Superior temporal gyrus (tissue), 1 donor: ENCODE measurements at regions not wholly inside any gene's neighbourhood (a gene's known extent, or its start where the extent isn't known, plus 50 kb on each side); places are given as distances from the start of the nearest gene placed in this dataset.

ENCODE experiments used
- DNase-seq: peaks from one replicate; pipeline ENCODE4 v3.0.0-alpha.2; 2016; ENCODE audit errors: extremely low spot score

DNA sequence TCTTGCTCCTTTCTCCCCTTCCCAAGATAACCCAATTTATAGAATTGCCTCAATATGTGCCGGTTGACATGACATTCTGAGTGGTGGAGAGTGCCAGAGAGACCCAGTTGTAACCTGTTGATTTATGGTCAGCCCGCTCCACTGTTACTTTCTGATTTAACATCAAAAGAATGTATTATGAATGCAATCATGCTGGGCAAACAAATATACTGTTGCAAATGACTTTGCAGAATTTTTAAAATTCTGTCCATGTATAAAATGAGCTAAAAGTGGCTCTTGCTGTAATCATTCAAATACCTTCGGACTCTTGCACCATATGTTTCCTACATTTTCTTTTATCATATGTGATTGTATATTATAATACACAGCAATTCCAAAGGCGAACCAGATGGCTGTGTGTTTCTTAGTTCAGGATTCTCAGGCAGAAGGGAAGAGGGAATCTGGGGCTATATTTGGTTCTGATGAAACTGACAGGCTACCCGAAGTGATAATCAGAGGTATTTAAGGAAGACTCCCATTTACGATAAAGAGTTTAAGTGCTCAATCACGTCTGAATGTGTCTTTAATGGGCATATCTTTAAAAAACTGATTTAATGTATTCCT is 131.7 kb downstream of the CLCN4 start:
- DNase-seq: peak; percentile 9

DNA sequence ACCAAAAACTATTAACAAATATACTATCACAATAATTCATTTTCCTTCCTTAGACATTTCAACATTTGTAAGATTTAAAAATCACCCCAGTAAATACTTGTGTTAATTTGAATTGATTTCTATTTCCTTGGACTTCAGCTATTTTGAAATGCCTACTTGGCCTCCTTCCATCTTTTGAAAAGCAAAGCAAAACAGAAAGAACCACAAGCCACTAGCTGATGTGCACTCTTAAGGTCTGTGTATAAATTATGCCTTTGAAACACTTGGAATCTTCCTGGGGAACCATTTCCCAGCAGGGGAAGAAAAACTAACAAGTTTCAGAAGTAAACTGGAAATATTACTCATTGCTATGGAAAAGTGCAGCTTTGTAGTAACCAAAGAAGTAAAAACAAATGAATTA is 139.8 kb downstream of the CLCN4 start:
- DNase-seq: no peak

DNA sequence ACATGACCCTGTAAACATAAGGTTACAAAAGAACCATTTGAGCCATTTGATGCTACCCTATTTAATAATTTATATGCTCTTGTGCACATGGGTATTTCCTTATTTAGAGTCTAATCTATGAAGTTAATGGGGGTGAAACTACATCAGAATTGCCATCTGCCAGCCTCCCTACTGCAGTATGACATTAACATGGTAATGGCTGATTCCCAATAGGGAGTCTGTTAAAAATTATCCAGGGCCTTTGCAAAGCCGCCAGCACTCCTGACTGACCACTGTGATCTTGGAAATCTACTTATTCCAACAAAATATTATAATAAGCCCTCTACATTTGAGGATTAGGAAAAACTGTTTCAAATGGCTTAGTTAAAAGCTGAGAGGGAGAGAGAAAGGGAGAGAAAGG is 153.7 kb downstream of the CLCN4 start:
- no peak for DNase-seq

- no peak for DNase-seq
Observed at GRCh38 chrX:10314530-10315104, 157.8 kb downstream of the CLCN4 start.

- no peak for DNase-seq
Observed at GRCh38 chrX:10325611-10326010, 168.8 kb downstream of the CLCN4 start.

DNA sequence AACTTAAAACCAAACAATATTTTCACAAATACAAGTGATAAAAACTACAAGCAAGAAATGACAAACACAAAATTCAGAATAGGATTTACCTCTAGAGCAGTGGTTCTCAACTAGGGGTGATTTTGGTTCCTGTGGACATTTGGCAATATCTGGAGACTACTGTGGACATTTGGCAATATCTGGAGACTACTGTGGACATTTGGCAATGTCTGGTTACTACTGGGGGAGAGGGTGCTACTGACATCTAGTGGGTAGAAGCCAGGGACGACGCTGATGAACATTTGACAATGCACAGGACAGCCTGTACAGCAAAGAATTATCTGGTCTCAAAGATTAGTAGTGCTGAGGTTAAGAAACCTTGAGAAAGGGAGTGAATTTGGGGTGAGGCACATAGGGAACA is 169.8 kb downstream of the CLCN4 start:
- DNase-seq: peak; percentile 9

DNA sequence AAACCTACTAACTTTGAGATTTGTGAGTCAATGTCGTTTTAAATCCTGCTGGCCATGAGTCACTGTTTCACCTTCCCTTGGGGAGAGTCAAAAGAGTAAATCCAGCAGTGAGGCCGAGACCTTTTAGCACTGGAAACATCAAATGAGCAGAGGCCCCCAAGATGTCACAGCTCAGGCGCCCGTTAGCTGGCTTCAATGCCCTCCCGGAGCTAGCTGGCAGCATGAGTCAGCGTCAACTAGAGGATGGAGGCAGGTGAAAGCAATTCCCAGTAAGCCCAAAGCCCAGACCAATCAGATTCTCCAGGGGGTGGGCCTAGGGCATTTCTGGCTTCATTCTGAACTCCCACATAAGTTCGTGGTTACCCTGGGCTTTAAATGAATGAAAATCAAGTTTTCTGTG is 170.9 kb downstream of the CLCN4 start:
- no peak for DNase-seq

DNA sequence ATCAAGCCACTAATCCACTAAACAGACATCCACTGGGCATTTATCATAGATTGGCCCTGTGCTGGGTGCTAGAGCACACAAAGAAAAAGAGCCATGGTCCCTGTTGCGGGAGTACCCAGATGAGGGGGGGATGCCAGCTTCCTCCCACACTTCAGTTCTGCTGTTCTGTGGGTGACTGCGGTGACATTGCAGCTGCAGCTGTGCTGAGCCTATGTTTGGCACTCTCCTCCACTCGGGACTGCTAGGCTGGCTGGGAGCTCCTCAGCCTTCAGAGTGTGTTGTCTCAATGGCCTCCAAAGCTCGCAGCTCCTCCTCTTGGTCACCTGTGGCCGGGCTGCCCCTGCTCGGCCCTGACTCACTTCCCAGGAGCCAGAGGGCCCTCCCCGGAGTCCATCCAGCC is 173.2 kb downstream of the CLCN4 start:
- no peak for DNase-seq

DNA sequence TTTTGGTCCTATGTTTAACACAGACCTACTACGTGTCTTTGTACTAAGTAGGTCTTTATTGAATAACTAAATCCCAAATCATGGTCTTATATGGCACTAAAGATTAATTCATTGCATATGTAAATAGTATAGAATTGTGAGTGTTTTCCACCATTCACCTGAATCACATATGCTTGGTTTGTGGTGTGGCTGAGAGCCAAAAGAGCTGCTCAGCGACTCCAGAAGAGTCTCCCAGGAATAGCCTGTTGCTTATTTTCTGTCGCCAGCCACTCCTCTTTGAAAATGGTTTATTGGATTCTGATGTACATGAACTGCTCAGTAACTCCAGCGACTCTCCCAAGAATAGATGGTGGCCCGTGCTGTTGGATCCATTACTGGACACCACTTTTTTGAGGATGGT is 184.5 kb downstream of the CLCN4 start:
- DNase-seq: no peak

GRCh38 chrX:10350221-10350620 is 193.4 kb downstream of the CLCN4 start:
- DNase-seq: no peak

DNA sequence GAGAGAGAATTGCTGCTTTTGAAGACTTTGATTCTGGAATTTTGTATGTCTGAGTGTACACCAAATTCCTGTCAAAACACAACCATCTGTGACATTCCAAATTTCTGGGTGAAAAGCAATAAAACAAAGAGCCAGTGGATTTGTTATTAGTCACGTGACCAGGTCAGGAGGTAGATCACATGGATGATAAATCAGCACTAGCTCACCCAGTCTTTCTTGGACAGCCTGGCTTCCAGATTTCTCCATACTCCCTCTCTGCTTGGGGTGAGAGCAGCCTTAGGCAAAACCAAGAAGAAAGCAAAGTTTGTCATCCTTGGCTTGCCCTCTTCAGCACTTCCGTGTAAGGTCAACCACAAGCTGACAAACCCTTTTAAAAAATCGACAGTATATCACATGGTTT is 194.2 kb downstream of the CLCN4 start:
- DNase-seq: no peak

GRCh38 chrX:10352536-10352935 is 195.8 kb downstream of the CLCN4 start:
- DNase-seq: no peak

DNA sequence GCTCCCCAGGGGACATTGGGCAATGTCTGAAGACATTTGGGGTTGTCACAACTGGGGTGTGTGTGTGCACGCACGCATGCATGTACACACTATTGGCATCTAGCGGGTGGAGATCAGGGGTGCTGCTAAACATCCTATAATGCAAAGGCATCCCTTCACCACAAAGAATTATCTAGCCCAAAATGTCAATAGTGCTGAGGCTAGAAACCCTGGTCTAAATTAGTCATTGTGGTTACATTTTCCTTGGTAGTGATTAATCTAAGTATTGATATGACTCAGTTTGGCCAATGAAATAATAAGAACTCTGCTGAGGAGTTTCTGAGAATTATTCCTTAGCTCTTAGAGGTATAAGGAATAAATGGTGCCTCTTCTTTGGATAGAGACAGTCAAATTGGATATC is 200.2 kb downstream of the CLCN4 start:
- no peak for DNase-seq

- DNase-seq: no peak
Observed at GRCh38 chrX:10358958-10359357, 202.2 kb downstream of the CLCN4 start.

DNA sequence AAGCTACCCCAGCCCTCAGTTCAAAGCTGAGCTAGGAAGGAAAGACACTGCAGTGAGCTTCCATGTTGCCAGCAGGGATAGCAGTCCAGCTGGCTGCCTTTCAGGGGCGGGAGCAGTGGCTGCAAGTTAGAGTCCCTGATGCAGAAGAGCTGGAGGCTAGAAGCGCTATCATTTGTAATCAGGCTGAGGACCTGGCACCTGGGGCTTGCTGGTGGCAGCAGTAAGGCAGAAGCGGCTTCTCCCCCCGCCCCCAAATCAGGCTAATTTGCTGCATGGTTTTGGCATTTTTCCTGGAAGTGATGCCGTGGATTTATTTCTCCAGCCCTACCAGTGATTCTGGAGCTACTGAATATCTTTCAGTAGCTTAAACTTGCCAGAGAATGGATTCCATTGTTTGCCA is 203.3 kb downstream of the CLCN4 start:
- peak; percentile 8 for DNase-seq

GRCh38 chrX:10365532-10366265 is 208.9 kb downstream of the CLCN4 start:
- DNase-seq: no peak

- no peak for DNase-seq
Observed at GRCh38 chrX:10367406-10367805, 210.6 kb downstream of the CLCN4 start.

- no peak for DNase-seq
Observed at GRCh38 chrX:10370976-10371375, 214.2 kb downstream of the CLCN4 start.

- no peak for DNase-seq
Observed at GRCh38 chrX:10377427-10377826, 220.7 kb downstream of the CLCN4 start.

GRCh38 chrX:10379878-10380277 is 223.1 kb downstream of the CLCN4 start:
- no peak for DNase-seq

DNA sequence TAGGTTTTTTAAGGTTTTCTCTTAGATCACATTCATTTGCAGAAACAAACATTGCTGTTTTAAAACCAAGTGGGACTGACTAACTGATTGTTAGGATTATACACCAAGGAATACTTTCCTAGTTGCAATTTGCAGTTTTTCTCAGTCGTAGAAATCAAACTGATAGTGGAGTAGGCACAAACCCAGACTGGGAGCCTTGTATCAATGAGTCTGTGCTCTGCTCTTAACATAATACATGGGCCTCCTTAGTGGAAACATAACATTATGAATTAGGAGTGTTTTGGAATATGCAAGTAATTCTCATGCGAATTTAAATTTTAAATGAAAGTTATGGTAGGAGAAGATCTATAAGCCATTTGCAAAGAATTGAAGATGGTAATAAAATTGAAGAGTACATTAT is 223.5 kb downstream of the CLCN4 start:
- no peak for DNase-seq

- DNase-seq: no peak
Observed at GRCh38 chrX:10381193-10381592, 224.4 kb downstream of the CLCN4 start.

DNA sequence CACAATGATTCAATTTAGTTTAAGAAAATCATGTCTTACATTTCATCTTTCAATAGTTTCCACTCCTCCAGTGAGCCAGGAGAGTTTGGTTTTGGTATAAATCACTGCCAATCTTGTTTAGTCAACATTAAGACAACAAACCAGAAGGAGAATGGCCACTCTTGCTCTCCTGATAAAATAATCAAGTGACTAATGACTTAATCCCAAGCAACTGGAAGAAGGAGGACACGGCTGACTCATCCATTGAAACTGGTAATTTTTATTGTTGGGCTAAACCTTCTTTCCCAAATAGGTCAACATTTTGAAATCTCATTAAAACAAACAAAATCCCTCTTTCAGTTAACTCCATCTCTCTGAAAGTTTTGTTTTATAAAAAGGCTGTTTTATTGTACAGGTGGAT is 230.2 kb downstream of the CLCN4 start:
- DNase-seq: no peak
